ENCODE measurements at regions not wholly inside any gene's neighbourhood (a gene's known extent, or its start where the extent isn't known, plus 50 kb on each side); places are given as distances from the start of the nearest gene placed in this dataset.
A peak's percentile ranks its signal among the peaks of the same experiment; 100 is the strongest.
"Not testable (repeated sequence)": the region's sequence is repeated elsewhere in the genome, so short reads cannot be mapped to it uniquely, and the experiment has no call there.

DNA sequence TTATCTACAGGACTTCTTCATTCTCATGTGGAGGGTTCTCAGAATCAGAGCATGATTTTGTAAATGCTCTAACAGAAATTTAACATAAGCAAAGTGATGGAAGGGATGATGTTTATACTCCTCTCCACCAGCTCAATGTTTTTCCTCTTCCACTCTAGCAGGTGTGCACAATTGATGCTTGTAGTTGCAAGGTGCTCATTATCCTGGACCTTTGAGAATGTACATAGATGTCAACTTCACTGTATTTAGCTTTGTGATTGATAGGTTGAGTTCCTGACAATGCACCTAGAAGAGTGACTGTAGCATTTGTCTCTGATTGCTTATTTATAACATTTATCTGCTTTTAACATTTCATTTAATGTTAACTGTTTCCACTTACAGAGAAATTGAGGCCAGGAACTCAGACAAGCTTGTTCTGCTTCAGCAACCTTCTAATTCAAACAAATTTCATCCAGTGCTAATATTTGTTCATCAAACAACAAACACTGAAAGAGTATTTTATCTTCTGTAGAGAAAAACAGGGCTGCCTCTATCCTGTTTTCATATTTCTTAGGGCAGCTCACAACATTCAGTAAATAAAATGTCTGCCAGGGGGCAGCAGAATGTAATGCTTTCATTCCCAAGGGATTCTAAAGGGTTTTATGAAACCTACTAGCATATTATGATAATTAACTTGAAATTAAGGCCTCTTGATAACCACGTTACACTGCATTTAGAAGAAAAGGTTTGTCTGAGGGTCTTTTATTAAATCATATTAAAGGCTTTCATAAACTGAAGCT is 127.9 kb upstream of the NOL4 start:
- DNase-seq (ENCODE audit: low read depth) = no peak

DNA sequence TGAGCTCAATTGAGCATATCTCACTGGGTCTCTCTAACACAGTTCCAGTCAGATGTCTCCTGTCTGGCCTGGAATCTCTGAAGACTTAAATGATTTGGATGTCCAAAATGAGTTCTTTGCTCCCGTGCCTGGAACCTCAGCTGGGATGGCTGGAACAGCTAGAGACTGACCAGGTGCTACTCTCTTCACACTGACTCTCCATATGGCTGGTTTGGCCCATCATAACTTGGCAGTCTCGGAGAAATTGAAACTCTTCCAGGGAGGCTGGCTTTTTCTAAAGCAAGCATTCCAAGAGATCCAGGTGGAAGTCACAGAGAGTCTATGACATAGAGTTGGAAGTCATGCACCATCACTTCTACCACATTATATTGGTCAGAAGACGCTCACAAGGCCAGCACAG is 129.6 kb upstream of the NOL4 start:
- DNase-seq (ENCODE audit: low read depth) = no peak

DNA sequence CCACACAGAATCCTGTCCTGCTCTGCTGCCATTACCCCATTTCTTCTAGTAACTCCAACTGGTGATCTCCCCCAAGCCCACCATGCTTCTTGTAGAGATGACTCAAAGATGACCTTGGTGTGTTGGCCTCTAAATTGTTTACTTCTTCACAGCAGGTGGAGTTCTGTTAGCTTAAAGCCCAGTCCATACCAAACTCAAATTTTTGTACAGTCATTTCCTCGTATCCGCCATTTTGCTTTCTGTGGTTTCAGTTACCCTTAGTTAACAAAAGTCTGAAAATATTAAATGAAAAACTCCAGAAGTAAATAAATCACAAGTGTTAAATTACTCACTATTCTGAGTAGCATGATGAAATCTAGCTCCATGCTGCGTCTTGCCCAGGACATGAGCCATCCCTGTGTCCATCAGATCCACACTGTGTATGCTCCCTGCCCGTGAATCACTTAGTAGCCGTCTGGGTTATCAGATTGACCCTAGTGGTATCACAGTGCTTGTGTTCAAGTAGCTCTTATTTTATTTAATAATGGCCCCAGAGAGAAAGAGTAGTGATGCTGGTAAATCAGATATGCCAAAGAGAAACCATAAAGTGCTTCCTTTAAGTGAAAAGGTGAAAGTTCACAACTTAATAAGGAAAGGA is 133.3 kb upstream of the NOL4 start:
- DNase-seq (ENCODE audit: low read depth) = no peak

DNA sequence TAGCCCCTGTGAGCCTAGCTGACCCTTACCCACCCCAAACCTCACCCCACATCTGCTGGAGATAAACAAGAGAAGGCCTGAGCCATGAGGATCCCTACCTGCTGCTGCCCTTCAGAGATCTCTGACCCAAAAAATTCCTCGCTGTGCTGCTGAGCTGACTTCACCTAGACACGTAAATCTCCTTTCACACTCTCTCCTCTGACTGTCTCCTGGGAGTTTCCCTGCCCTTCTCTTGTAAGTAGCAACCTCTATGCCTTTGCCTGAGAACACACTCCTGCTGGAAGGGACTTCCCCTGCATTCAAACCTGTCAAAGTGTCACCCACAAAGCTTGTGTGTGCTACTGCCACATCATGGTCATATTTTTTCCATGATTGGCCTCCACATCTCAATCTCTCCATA is 134.2 kb upstream of the NOL4 start:
- DNase-seq (ENCODE audit: low read depth) = no peak

DNA sequence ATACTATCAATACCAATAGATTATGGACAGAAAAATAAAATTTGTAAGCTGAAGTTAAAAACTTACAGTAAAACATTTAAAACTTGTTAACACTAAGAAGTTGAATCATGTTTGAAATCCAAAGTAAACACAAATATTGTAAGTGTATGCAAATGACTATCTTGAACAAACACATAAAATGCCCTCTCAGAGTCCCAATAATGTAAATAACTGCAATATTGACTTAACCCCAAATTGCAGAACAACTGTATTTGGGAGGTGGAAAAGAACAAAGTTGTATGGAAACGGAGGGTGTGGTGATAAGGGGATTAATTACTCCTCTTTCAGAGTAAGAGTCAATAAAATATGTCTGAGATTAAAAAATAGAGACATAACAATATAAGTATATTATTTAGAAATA is 140.0 kb upstream of the NOL4 start:
- DNase-seq (ENCODE audit: low read depth) = no peak

DNA sequence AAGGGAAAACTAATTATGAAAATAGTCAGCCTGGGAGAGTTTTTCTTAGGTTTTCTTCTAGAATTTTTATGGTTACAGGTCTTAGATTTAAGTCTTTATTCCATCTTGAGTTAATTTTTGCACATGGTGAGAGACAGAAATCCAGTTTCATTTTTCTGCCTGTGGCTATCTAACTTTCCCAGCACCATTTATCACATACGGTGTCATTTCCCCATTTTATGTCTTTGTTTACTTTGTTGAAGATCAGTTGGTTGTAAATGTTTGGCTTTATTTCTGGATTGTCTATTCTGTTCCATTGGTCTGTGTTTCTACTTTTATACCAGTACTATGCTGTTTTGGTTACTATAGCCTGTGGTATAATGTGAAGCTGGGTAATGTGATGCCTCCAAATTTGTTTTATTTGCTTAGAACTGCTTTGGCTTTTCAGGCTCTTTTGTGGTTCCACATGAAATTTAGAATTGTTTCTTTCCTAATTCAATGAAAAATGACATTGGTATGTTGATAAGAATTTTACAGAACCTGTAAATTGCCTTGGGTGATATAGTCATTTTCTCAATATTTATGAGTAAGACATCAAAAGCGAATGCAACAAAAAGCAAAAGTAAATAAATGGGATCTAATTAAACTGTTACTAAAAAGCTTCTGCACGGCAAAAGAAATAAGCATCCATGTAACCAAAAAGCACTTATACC is 146.1 kb upstream of the NOL4 start:
- DNase-seq (ENCODE audit: low read depth) = no peak

DNA sequence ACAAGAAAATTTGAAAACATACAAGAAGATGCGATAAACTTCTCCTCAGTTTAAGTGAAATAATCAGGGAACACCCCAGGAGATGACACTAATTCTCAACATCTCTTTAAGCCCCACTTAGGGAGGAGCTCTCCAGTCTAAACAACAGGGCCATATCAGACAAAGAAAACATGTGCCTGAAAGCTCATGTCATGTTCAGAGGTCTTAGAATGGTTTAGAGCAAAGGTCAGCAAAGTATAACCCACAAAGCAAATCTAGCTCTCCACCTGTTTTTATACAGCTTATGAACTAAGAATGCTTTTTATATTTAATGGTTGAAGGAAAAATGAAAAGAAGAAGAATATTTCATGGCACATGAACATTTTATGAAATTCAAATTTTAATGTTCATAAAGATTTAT is 155.6 kb upstream of the NOL4 start:
- no peak for DNase-seq (ENCODE audit: low read depth)

DNA sequence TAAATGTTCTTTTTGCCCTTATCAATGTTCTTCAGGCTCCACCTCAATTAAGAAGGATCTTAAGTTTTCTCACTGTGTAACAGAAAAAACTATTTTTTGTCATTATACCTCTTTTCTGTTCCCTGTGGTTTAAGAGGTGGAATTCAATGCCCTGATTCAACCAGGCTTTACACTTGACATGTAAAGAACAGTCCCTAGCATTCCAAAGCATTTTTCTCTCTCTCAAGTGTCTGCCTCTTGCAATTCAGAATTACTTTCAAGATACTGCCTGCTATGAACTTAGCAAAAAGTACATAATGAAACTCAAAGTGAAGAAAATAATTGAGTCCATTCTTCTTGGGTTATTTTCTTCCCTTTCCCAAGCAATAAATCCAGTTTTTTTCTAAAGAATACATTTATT is 160.6 kb upstream of the NOL4 start:
- no peak for DNase-seq (ENCODE audit: low read depth)

DNA sequence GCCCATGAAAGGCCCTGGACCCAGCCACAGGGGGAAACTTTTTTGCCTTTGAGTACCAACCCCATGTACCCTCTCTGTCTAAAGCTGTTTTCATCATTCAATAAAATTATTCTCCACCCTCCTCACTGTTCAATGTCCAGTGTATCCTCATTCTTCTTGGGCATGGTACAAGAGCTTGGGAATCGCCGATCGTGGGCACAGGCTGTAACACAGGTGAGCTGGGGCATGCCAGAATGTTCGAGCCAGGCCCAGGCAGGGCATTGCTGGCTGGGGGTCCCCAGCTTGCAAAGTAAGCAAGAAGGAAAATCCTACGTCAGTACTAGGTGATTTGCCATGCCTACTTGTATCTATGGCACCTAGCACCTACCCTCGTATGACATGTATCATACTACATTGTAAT is 162.1 kb upstream of the NOL4 start:
- no peak for DNase-seq (ENCODE audit: low read depth)

DNA sequence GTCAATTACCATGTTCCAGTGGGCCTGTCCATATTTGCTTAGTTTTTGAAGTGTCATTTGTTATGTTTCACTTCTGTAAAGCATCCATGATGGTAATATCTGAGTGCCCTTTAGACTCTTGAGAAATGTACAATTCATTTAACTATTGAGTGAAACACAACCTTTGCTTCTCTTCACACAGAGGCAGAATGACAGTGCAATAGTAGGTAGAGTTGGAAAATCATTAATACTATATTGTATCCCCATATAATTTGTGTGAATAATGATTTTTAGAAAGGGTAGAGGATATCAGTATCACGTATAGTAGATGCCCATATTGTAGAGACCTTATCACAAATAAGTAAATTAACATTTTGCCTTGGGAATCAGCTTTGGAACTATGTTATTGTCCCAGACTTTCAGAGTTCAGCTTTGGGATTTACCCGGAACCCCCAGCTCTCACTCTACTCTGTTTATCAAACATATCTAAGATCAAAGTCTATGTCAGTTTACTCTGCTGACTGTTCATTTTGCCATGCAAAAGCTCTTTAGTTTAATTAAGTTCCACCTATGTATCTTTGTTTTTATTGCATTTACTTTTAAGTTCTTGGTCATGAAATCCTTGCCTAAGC is 172.7 kb upstream of the NOL4 start:
- no peak for DNase-seq (ENCODE audit: low read depth)

DNA sequence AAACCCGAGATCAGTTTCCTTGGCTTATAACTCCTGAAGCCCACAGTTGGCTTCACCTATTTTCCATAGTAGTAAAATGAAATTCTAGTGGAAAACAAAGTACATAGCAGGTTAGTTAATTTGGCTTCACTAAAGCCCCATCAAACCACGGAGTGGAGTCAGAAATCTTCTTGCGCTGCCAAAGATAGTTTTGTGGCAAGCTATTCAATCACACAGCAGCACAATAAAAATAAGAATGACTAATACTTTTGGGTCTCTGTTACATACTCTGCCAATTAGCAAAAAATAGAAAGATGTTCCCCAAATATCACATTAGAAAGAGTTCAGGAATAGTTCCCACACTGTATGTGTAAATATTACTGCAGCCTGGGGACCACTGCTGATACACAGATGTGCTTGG is 175.2 kb upstream of the NOL4 start:
- DNase-seq (ENCODE audit: low read depth) = no peak

DNA sequence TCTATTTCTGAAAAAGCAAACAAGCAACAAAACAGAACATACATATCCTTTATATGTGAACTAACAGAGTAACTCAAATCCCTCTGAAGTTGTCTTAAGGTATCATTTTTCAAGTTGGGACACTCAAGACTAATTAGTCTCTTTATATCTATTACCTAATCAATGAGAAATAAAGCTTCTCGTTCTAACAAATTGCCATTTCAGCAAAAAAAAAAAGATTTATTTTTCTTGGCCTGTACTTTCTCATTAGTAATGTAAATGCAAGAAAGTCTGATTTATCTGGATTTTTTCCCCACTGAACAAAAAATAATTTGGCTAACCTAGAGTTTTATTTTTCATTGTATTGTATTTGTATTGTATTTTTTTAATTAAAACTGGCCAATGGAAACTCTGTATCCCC is 176.1 kb upstream of the NOL4 start:
- DNase-seq (ENCODE audit: low read depth) = no peak

DNA sequence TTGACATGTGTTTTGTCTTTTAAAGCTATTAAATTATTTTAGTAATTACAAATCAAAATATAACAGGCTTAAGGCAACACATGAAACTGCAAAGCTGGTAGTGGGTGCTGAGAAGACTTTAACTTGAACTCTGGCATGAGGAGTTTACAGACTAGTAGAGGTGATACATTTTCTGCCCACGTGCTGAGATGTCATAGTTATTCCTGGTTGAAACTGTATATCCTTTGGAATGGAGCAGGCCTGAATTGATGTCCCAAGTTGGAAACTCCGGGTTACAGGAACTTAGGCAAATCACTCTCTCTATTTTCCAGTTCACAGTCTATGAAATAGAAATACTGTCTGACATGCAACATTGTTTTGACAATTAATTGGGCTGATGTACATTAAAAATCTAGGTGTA is 177.1 kb upstream of the NOL4 start:
- no peak for DNase-seq (ENCODE audit: low read depth)

DNA sequence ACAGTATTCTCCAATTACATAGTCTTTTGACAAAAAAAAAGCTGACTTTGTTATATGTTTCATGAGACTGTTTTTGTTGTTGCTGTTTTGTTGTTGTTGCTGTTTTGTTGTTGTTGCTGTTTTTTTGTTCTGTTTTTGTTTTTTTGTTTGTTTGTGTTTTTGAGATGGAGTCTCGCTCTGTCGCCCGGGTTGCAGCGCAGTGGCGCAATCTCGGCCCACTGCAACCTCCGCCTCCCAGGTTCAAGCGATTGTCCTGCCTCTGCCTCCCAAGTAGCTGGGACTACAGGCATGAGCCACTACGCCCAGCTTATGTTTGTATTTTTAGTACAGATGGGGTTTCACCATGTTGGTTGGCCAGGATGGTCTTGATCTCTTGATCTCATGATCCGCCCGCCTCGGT is 182.8 kb upstream of the NOL4 start:
- not testable (repeated sequence) for DNase-seq (ENCODE audit: low read depth)

DNA sequence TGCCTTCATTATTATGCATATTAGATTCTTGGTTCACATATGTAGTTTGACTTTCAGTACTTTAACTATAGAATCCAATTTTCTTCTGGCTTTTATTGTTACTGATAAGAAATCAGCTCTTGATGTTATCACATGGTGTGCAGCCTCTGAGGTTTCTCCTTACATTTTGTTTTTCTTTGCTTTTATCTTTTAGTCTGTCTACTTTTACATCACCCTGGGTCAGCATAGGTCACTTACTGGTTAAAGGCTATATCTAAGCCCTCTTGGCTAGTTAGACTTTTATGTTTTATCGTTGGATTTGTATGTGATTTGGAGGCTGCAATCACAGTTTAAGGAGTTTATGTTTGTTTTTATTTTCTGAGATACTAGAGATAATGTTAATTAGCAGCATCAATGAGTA is 187.2 kb upstream of the NOL4 start:
- DNase-seq (ENCODE audit: low read depth) = no peak

DNA sequence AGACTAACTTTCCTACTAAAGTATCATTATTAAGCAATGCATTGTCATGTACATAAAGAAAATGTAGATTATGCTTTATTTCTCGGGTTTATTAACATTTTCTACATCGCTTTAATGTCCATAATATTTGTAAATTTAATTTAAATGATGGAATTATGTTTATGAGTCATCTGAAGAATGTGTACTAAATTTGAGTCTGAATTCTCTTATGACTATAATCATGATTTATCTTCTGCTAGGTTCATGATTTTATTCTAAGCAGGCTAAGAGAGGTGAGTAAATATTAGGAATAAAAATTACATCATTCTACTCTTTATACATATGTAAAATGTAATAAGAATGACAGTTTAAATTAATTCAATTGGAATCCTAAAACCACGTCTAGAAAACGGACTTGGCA is 206.3 kb upstream of the NOL4 start:
- no peak for DNase-seq (ENCODE audit: low read depth)

DNA sequence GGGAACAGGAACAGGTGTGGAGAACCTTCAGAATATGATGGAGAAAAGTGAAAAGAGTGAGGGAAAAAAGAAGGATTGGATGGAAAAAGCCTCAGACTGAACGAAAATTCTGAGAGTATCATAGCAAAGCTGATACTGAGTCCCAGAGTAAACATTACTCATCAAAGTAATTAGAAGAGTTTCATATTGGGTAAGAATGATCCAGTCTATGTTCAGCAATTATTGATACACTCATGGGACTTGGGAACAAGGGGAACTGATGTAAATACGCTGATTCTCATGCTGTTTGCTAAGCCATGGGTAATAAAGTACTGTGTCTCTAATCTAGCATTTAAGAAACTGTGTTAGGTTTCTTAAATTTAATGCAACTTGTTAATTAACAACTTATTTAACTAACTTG is 219.9 kb upstream of the NOL4 start:
- DNase-seq (ENCODE audit: low read depth) = no peak

DNA sequence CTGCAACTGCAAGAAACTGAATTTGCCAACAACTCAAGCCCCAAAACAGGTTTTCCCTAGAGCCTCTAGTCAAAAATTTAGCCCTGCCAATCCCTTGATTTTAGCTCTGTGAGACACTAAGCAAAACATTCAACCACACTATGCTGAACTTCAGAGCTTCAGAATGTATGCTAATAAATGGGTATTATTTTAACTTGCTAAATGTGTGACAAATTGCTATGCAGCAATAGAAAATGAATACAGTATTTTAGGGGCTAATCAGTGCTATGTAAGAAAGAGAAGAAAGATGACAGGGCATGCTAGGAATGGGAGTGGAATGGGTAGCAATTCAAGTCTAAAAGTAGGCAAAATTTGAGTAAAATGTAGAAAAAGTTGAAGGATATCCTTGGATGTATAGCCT is 223.9 kb upstream of the NOL4 start:
- DNase-seq (ENCODE audit: low read depth) = no peak

DNA sequence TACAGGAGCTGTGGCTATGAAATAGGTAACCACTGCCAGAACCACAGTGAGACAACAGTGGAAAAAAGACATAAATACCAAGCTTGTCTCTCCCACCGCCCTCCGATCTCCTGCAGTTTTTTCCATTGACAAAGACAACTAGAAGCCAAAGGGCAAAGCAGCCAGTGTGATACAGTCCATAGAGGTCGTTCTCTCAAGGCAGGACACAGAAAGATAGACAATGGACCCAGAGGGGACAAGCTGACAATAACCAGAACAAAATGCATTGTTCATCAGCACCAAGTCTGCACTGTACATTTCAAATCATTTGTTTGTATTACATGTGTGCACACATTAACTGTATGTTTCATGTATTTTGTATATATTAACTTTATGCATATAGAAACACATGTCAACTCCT is 233.0 kb upstream of the NOL4 start:
- no peak for DNase-seq (ENCODE audit: low read depth)

DNA sequence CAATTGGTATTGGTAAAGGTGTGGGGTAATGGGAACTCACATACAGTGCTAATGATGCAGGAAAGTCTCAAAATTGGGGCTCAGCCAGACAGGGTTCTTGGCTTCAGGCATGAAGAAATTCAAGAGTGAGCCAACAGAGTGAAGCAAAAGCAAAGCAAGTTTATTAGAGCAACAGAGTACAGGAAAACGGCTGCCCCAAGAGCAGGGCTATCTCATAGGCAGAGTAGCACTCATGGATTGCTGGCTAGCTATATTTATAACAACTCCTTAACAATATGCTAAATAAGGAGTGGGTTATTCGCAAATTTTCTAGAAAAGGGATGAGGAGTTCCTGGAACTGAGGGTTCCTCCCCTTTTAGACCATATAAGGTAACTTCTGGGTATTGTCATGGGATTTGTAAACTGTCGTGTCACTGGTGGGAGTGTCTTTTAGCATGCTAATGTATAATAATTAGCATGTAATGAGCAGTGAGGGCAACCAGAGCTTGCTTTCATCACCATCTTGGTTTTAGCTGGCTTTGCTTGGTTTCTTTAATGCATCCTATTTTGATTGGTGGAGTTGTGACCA is 233.8 kb upstream of the NOL4 start:
- no peak for DNase-seq (ENCODE audit: low read depth)

DNA sequence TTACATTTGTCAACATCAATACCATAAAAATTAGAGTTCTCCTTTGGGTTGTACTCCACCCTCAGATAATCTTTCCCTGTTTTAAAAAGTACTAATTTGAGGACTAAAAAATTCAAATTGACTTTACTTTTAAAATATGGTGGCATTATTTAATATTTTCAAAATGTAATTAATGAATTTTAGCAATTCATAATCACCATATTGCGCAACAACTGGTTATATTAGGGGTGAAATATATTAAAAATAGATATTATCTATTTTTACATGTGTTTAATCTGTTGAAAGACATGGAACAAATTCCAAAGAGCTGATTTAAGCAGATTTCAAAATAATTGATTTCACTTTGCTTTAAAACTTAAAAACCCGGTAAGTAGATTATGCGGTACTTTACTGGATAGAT is 236.6 kb upstream of the NOL4 start:
- no peak for DNase-seq (ENCODE audit: low read depth)

DNA sequence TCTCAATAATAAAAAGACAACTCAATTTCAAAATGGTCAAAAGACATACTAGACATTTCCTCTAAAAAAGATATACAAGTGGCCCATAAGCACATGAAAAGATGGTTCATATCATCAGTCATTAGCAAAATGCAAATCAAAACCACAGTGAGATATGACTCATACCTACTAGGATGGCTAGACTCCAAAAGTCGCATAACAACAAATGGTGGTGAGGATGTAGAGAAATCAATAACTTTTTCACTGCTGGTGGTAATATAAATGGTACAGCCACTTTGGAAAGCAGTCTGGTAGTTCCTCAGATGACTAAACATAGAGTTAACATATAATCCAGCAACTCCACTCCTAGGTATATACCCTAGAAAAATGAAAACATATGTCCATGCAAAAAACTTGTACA is 242.3 kb upstream of the NOL4 start:
- peak; percentile 42 for DNase-seq (ENCODE audit: low read depth)

Data from Daoy (cell line).